Loucy (cell line): ENCODE measurements at regions not wholly inside any gene's neighbourhood (a gene's known extent, or its start where the extent isn't known, plus 50 kb on each side); places are given as distances from the start of the nearest gene placed in this dataset.

Source experiments
- H2AFZ ChIP-seq: fragments of 200-600 bp; sonication (generic); 2 replicates; pipeline ENCODE4 v1.6.0; 2016; ENCODE audit warnings: antibody characterized with exemption, mild to moderate bottlenecking, low read length, moderate library complexity
- H3F3A ChIP-seq: fragments of 200-600 bp; 2 replicates; pipeline ENCODE4 v1.6.0; 2016; ENCODE audit warnings: antibody characterized with exemption, low read depth, mild to moderate bottlenecking
- H3K27me3 ChIP-seq: fragments of 200-600 bp; sonication (generic); 2 replicates; pipeline ENCODE4 v1.6.1; 2014; ENCODE audit warnings: low read length, mild to moderate bottlenecking; ENCODE audit not compliant: insufficient read depth, poor library complexity, severe bottlenecking
- H3K36me3 ChIP-seq: fragments of 200-600 bp; sonication (generic); 2 replicates; pipeline ENCODE4 v1.6.1; 2016; ENCODE audit warnings: low read length; ENCODE audit not compliant: insufficient read depth
- H3K4me1 ChIP-seq: fragments of 200-600 bp; sonication (generic); 2 replicates; pipeline ENCODE4 v1.5.1; 2014; ENCODE audit warnings: low read length, mild to moderate bottlenecking; ENCODE audit not compliant: insufficient read depth, poor library complexity, severe bottlenecking
- H3K4me2 ChIP-seq: fragments of 200-600 bp; sonication (generic); 2 replicates; pipeline ENCODE4 v1.6.0; 2014; ENCODE audit warnings: antibody characterized with exemption, low read length, low read depth, mild to moderate bottlenecking; ENCODE audit not compliant: poor library complexity, severe bottlenecking
- H3K4me3 ChIP-seq: fragments of 200-600 bp; sonication (generic); 2 replicates; pipeline ENCODE4 v1.5.1; 2014; ENCODE audit warnings: low read length, mild to moderate bottlenecking, mixed read lengths; ENCODE audit not compliant: poor library complexity, severe bottlenecking
- H3K79me2 ChIP-seq: fragments of 200-600 bp; sonication (generic); 2 replicates; pipeline ENCODE4 v1.6.1; 2014; ENCODE audit warnings: low read length; ENCODE audit not compliant: insufficient read depth
- H3K9ac ChIP-seq: fragments of 200-600 bp; sonication (generic); 2 replicates; pipeline ENCODE4 v1.6.0; 2014; ENCODE audit warnings: mild to moderate bottlenecking, low read depth, low read length, moderate library complexity; ENCODE audit not compliant: poor library complexity, severe bottlenecking
- H3K9me2 ChIP-seq: fragments of 200-600 bp; sonication (generic); replicated peaks from 2 replicates; pipeline ENCODE4 v1.6.1; 2016; ENCODE audit warnings: low read depth, low read length, mixed read lengths
- H3K9me3 ChIP-seq: fragments of 200-600 bp; sonication (generic); 2 replicates; pipeline ENCODE4 v1.6.1; 2014; ENCODE audit warnings: mild to moderate bottlenecking, antibody characterized with exemption, low read length, low read depth; ENCODE audit not compliant: insufficient read depth
- H4K20me1 ChIP-seq: fragments of 200-600 bp; sonication (generic); 2 replicates; pipeline ENCODE4 v1.6.0; 2014; ENCODE audit warnings: antibody characterized with exemption, low read length, mild to moderate bottlenecking; ENCODE audit not compliant: insufficient read depth, poor library complexity, severe bottlenecking
- EZH2phosphoT487 ChIP-seq: fragments of 200-600 bp; IDR thresholded peaks from 2 replicates; pipeline ENCODE4 v1.6.1; 2018; ENCODE audit warnings: antibody characterized with exemption, mild to moderate bottlenecking, moderate library complexity, borderline replicate concordance
- TF ChIP-seq, protein P1 (sequence below): fragments of 200-600 bp; sonication (generic); conservative IDR thresholded peaks from 2 replicates; pipeline ENCODE4 v1.5.1; 2014; ENCODE audit warnings: mild to moderate bottlenecking, antibody characterized with exemption, low read length

DNA sequence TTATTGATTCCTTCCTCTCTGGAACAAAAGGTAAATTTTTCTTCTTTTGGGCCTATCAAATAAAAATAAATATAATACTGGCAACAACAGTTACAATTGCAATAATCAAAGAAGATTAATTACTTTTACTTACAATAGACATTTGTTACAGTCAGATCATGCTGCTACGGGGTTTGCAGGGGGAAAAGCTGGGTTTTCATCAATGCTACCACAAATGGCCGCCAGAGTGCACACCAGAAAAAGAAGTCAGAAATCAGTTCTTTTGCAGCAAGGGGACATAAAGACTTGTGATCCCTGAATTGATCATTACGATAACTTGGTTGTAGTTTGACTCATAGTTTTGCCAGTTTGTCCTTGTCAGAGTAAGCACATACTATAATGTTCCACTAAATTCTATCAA is 714.5 kb upstream of the EYS start:
- no peaks in the 10 kb centered on the region for H3F3A ChIP-seq
- H3K79me2 ChIP-seq, result no peaks in the 10 kb centered on the region
- H3K36me3 ChIP-seq, result no peaks in the 10 kb centered on the region
- no peak overlapping the region for H2AFZ ChIP-seq
- no peaks in the 10 kb centered on the region for H3K4me1 ChIP-seq
- H3K9me3 ChIP-seq, result no peaks in the 10 kb centered on the region
- no peaks in the 10 kb centered on the region for H3K9me2 ChIP-seq
- H3K4me2 ChIP-seq, result no peak overlapping the region
- no peaks in the 10 kb centered on the region for H3K27me3 ChIP-seq
- no peak overlapping the region for H3K9ac ChIP-seq
- H3K4me3 ChIP-seq, result no peak overlapping the region
- no peak for TF ChIP-seq EZH2phosphoT487
- TF ChIP-seq, protein P1, sequence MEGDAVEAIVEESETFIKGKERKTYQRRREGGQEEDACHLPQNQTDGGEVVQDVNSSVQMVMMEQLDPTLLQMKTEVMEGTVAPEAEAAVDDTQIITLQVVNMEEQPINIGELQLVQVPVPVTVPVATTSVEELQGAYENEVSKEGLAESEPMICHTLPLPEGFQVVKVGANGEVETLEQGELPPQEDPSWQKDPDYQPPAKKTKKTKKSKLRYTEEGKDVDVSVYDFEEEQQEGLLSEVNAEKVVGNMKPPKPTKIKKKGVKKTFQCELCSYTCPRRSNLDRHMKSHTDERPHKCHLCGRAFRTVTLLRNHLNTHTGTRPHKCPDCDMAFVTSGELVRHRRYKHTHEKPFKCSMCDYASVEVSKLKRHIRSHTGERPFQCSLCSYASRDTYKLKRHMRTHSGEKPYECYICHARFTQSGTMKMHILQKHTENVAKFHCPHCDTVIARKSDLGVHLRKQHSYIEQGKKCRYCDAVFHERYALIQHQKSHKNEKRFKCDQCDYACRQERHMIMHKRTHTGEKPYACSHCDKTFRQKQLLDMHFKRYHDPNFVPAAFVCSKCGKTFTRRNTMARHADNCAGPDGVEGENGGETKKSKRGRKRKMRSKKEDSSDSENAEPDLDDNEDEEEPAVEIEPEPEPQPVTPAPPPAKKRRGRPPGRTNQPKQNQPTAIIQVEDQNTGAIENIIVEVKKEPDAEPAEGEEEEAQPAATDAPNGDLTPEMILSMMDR, result peak; percentile 26; the same call in 1 of the 2 replicates
- H4K20me1 ChIP-seq, result no peaks in the 10 kb centered on the region

DNA sequence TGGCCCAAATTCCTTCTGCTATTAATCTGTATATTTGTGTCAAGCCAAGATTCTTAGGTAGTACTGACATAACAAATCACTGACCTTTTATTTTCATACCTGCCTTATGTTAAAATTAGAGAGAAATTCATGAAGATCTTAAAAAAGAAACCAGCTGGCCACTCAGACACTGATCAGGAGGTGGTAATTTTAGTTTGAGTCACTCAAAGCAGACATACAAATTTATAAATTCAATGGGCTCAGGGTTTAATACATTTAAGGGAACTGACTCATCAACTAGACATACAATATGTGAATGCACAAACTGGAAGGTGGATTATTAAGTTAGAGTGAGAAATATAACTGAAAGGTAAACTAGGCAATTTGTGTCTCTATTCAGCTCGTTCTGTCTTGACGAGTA is 711.9 kb upstream of the EYS start:
- Histone ChIP-seq H3K4me2 (no peak overlapping the region), H2AFZ (no peak overlapping the region), H3K79me2 (no peaks in the 10 kb centered on the region), H3K4me1 (no peaks in the 10 kb centered on the region), H3K9ac (no peak overlapping the region), H3K9me2 (no peaks in the 10 kb centered on the region), H3F3A (no peaks in the 10 kb centered on the region), H3K4me3 (no peak overlapping the region), H3K9me3 (no peaks in the 10 kb centered on the region), H3K27me3 (no peaks in the 10 kb centered on the region), H3K36me3 (no peaks in the 10 kb centered on the region), H4K20me1 (no peaks in the 10 kb centered on the region)
- no peak for TF ChIP-seq EZH2phosphoT487
- TF ChIP-seq, protein P1, result no peak

DNA sequence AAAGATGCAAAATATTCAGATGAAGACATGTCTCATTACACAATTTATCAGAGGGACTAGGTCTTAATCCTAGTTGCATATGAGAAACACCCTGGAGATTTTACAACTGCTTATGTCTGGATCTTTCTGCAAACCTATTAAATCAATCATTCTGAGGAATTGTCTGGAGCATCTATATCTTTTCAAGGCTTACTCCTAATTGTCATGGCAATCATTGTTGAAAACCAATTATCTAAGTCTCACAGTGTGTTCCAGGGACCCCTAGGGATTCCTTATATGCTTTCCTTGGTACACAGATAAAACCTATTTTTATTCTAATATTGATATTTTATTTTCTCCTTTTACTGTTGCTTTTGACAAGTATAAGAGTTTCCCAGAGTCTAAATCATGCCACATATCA is 696.9 kb upstream of the EYS start:
- H3K9me2 ChIP-seq, result no peaks in the 10 kb centered on the region
- no peaks in the 10 kb centered on the region for H3K27me3 ChIP-seq

More for the DNA sequence above, 696.9 kb upstream of the EYS start:
- Histone ChIP-seq H3K4me3 (no peak overlapping the region), H4K20me1 (no peaks in the 10 kb centered on the region), H3K9me3 (no peaks in the 10 kb centered on the region), H2AFZ (no peak overlapping the region), H3K79me2 (no peaks in the 10 kb centered on the region), H3F3A (no peaks in the 10 kb centered on the region), H3K36me3 (no peaks in the 10 kb centered on the region), H3K4me1 (no peaks in the 10 kb centered on the region), H3K9ac (no peak overlapping the region), H3K4me2 (no peak overlapping the region)
- TF ChIP-seq EZH2phosphoT487, result no peak
- TF ChIP-seq, protein P1, result no peak
